ENCODE measurements at regions not wholly inside any gene's neighbourhood (a gene's known extent, or its start where the extent isn't known, plus 50 kb on each side); places are given as distances from the start of the nearest gene placed in this dataset.

DNA sequence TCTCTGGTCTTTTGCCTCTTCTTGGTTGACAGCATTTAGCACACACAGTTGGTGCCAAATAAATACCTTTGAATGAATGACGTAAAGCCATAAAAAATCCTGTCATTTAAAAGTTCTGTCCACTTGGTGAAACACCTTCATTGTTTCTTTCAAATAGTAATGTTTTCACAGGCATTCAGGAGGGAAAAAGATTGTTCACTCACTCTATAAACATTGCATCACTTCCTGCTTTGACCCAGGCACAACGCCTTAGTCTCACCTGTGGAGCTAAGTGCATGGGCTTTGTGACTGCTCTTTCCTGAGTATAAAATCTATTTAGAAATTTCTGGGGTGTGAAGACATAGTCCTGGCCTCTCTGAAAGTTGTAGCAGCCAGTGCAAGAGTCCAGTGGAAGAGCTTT, 88.9 kb upstream of the CXCL14 start:
- Histone ChIP-seq H3K27me3 (ENCODE audit: insufficient read depth) (no peaks in the 10 kb centered on the region), H3K4me1 (ENCODE audit: insufficient read depth) (no peaks in the 10 kb centered on the region), H2AFZ (peak overlapping the region; percentile 23; the same call in 1 of the 2 replicates), H3K27ac (ENCODE audit: low read depth) (no peak overlapping the region), H3K36me3 (ENCODE audit: insufficient read depth) (no peaks in the 10 kb centered on the region), H3F3A (replicated peaks; ENCODE audit: low read depth) (no peaks in the 10 kb centered on the region), H3K9me2 (ENCODE audit: insufficient read depth) (no peaks in the 10 kb centered on the region; the same call in none of the 2 replicates), H3K79me2 (replicated peaks; ENCODE audit: insufficient read depth) (no peaks in the 10 kb centered on the region), H3K4me2 (no peak overlapping the region), H3K4me3 (no peak overlapping the region), H4K20me1 (replicated peaks; ENCODE audit: insufficient read depth) (no peaks in the 10 kb centered on the region)
- no peak for ATAC-seq
- Mint-ChIP-seq H3K27ac (no peak overlapping the region; the same call in 1 of the 2 replicates), H3K4me3 (no peak overlapping the region), H3K36me3 (ENCODE audit: low read depth) (no peaks in the 10 kb centered on the region), H3K27me3 (ENCODE audit: insufficient read depth, low read depth, poor library complexity) (no peaks in the 10 kb centered on the region), H3K4me1 (peaks cover 2% of the 10 kb centered on the region), H3K9me3 (no peaks in the 10 kb centered on the region; the same call in 2 of the 3 replicates)
- no peak for DNase-seq (ENCODE audit: low spot score)
- TF ChIP-seq, protein P1, sequence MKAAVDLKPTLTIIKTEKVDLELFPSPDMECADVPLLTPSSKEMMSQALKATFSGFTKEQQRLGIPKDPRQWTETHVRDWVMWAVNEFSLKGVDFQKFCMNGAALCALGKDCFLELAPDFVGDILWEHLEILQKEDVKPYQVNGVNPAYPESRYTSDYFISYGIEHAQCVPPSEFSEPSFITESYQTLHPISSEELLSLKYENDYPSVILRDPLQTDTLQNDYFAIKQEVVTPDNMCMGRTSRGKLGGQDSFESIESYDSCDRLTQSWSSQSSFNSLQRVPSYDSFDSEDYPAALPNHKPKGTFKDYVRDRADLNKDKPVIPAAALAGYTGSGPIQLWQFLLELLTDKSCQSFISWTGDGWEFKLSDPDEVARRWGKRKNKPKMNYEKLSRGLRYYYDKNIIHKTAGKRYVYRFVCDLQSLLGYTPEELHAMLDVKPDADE (IDR thresholded peaks at IDR 0.05) = no peak
- TF ChIP-seq, protein P2, sequence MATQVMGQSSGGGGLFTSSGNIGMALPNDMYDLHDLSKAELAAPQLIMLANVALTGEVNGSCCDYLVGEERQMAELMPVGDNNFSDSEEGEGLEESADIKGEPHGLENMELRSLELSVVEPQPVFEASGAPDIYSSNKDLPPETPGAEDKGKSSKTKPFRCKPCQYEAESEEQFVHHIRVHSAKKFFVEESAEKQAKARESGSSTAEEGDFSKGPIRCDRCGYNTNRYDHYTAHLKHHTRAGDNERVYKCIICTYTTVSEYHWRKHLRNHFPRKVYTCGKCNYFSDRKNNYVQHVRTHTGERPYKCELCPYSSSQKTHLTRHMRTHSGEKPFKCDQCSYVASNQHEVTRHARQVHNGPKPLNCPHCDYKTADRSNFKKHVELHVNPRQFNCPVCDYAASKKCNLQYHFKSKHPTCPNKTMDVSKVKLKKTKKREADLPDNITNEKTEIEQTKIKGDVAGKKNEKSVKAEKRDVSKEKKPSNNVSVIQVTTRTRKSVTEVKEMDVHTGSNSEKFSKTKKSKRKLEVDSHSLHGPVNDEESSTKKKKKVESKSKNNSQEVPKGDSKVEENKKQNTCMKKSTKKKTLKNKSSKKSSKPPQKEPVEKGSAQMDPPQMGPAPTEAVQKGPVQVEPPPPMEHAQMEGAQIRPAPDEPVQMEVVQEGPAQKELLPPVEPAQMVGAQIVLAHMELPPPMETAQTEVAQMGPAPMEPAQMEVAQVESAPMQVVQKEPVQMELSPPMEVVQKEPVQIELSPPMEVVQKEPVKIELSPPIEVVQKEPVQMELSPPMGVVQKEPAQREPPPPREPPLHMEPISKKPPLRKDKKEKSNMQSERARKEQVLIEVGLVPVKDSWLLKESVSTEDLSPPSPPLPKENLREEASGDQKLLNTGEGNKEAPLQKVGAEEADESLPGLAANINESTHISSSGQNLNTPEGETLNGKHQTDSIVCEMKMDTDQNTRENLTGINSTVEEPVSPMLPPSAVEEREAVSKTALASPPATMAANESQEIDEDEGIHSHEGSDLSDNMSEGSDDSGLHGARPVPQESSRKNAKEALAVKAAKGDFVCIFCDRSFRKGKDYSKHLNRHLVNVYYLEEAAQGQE (IDR thresholded peaks at IDR 0.05; ENCODE audit: unreplicated experiment) = no peak
- TF ChIP-seq STAT1 (IDR thresholded peaks at IDR 0.05; ENCODE audit: unreplicated experiment) (no peak), EZH2phosphoT487 (IDR thresholded peaks at IDR 0.05; ENCODE audit: unreplicated experiment) (no peak), EZH2 (IDR thresholded peaks at IDR 0.05; ENCODE audit: low read depth, unreplicated experiment) (no peak), CREB1 (CRISPR knock-in tag; IDR thresholded peaks at IDR 0.05; ENCODE audit: low read depth) (no peak), JUNB (IDR thresholded peaks at IDR 0.05; ENCODE audit: unreplicated experiment) (no peak), NANOG (IDR thresholded peaks at IDR 0.05; ENCODE audit: borderline replicate concordance) (no peak), ZNF114 (CRISPR knock-in tag; IDR thresholded peaks at IDR 0.05) (no peak), POLR2AphosphoS5 (IDR thresholded peaks at IDR 0.05; ENCODE audit: low read depth) (no peak), ZNF331 (CRISPR knock-in tag; IDR thresholded peaks at IDR 0.05; ENCODE audit: low read depth) (no peak)
- TF ChIP-seq, protein P3, sequence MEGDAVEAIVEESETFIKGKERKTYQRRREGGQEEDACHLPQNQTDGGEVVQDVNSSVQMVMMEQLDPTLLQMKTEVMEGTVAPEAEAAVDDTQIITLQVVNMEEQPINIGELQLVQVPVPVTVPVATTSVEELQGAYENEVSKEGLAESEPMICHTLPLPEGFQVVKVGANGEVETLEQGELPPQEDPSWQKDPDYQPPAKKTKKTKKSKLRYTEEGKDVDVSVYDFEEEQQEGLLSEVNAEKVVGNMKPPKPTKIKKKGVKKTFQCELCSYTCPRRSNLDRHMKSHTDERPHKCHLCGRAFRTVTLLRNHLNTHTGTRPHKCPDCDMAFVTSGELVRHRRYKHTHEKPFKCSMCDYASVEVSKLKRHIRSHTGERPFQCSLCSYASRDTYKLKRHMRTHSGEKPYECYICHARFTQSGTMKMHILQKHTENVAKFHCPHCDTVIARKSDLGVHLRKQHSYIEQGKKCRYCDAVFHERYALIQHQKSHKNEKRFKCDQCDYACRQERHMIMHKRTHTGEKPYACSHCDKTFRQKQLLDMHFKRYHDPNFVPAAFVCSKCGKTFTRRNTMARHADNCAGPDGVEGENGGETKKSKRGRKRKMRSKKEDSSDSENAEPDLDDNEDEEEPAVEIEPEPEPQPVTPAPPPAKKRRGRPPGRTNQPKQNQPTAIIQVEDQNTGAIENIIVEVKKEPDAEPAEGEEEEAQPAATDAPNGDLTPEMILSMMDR (conservative IDR thresholded peaks at IDR 0.05; ENCODE audit: low read depth in 2 of 2) = no peak
- TF ChIP-seq, protein P4, sequence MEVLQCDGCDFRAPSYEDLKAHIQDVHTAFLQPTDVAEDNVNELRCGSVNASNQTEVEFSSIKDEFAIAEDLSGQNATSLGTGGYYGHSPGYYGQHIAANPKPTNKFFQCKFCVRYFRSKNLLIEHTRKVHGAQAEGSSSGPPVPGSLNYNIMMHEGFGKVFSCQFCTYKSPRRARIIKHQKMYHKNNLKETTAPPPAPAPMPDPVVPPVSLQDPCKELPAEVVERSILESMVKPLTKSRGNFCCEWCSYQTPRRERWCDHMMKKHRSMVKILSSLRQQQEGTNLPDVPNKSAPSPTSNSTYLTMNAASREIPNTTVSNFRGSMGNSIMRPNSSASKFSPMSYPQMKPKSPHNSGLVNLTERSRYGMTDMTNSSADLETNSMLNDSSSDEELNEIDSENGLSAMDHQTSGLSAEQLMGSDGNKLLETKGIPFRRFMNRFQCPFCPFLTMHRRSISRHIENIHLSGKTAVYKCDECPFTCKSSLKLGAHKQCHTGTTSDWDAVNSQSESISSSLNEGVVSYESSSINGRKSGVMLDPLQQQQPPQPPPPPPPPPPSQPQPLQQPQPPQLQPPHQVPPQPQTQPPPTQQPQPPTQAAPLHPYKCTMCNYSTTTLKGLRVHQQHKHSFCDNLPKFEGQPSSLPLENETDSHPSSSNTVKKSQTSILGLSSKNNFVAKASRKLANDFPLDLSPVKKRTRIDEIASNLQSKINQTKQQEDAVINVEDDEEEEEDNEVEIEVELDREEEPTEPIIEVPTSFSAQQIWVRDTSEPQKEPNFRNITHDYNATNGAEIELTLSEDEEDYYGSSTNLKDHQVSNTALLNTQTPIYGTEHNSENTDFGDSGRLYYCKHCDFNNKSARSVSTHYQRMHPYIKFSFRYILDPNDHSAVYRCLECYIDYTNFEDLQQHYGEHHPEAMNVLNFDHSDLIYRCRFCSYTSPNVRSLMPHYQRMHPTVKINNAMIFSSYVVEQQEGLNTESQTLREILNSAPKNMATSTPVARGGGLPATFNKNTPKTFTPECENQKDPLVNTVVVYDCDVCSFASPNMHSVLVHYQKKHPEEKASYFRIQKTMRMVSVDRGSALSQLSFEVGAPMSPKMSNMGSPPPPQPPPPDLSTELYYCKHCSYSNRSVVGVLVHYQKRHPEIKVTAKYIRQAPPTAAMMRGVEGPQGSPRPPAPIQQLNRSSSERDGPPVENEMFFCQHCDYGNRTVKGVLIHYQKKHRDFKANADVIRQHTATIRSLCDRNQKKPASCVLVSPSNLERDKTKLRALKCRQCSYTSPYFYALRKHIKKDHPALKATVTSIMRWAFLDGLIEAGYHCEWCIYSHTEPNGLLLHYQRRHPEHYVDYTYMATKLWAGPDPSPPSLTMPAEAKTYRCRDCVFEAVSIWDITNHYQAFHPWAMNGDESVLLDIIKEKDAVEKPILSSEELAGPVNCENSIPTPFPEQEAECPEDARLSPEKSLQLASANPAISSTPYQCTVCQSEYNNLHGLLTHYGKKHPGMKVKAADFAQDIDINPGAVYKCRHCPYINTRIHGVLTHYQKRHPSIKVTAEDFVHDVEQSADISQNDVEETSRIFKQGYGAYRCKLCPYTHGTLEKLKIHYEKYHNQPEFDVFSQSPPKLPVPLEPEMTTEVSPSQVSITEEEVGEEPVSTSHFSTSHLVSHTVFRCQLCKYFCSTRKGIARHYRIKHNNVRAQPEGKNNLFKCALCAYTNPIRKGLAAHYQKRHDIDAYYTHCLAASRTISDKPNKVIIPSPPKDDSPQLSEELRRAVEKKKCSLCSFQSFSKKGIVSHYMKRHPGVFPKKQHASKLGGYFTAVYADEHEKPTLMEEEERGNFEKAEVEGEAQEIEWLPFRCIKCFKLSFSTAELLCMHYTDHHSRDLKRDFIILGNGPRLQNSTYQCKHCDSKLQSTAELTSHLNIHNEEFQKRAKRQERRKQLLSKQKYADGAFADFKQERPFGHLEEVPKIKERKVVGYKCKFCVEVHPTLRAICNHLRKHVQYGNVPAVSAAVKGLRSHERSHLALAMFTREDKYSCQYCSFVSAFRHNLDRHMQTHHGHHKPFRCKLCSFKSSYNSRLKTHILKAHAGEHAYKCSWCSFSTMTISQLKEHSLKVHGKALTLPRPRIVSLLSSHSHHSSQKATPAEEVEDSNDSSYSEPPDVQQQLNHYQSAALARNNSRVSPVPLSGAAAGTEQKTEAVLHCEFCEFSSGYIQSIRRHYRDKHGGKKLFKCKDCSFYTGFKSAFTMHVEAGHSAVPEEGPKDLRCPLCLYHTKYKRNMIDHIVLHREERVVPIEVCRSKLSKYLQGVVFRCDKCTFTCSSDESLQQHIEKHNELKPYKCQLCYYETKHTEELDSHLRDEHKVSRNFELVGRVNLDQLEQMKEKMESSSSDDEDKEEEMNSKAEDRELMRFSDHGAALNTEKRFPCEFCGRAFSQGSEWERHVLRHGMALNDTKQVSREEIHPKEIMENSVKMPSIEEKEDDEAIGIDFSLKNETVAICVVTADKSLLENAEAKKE (CRISPR knock-in tag; IDR thresholded peaks at IDR 0.05) = no peak
